ENCODE measurements at regions not wholly inside any gene's neighbourhood (a gene's known extent, or its start where the extent isn't known, plus 50 kb on each side); places are given as distances from the start of the nearest gene placed in this dataset.

GRCh38 chr4:179569549-179569948, 2127.3 kb upstream of the AGA start:
- Histone ChIP-seq H3K9me3 (no peaks in the 10 kb centered on the region), H3K4me1 (no peaks in the 10 kb centered on the region), H3K4me3 (no peak overlapping the region), H3K36me3 (ENCODE audit: low read depth, missing control alignments) (no peaks in the 10 kb centered on the region), H3K27me3 (no peaks in the 10 kb centered on the region), H3K27ac (no peak overlapping the region)
- WGBS, 2 donors, result 42 to 68% methylated on average over 2 of the region's 2 CpGs
- intact Hi-C loops (cut with DNase I; ENCODE audit: low total_unique reads), result no loop called here
- no peak for DNase-seq
- TF ChIP-seq CTCF (IDR thresholded peaks at IDR 0.05), result no peak

GRCh38 chr4:179582164-179582905, 2140.1 kb upstream of the AGA start:
- 77 to 80% methylated on average over 3 of the region's 3 CpGs for WGBS, 2 donors
- Histone ChIP-seq H3K4me1 (no peaks in the 10 kb centered on the region), H3K9me3 (no peaks in the 10 kb centered on the region), H3K4me3 (no peak overlapping the region), H3K36me3 (ENCODE audit: low read depth, missing control alignments) (no peaks in the 10 kb centered on the region), H3K27ac (no peak overlapping the region), H3K27me3 (no peaks in the 10 kb centered on the region)
- intact Hi-C loops (cut with DNase I; ENCODE audit: low total_unique reads), result no loop called here
- TF ChIP-seq CTCF (IDR thresholded peaks at IDR 0.05) (no peak), POLR2A (IDR thresholded peaks at IDR 0.05) (no peak)
- no peak for DNase-seq

GRCh38 chr4:179583221-179583620, 2141.0 kb upstream of the AGA start:
- WGBS, 2 donors, result 50 to 56% methylated on average over 4 of the region's 4 CpGs
- intact Hi-C loops (cut with DNase I; ENCODE audit: low total_unique reads), result no loop called here
- DNase-seq, result no peak
- H3K36me3 ChIP-seq (ENCODE audit: low read depth, missing control alignments), result no peaks in the 10 kb centered on the region
- no peak overlapping the region for H3K4me3 ChIP-seq
- TF ChIP-seq POLR2A (IDR thresholded peaks at IDR 0.05) (no peak), CTCF (IDR thresholded peaks at IDR 0.05) (no peak)
- no peaks in the 10 kb centered on the region for H3K9me3 ChIP-seq
- H3K4me1 ChIP-seq, result no peaks in the 10 kb centered on the region
- no peak overlapping the region for H3K27ac ChIP-seq
- no peaks in the 10 kb centered on the region for H3K27me3 ChIP-seq

- H3K36me3 ChIP-seq (ENCODE audit: low read depth, missing control alignments), result no peaks in the 10 kb centered on the region
- H3K4me1 ChIP-seq, result no peaks in the 10 kb centered on the region
- no peak overlapping the region for H3K27ac ChIP-seq
- no peak overlapping the region for H3K4me3 ChIP-seq
- 27 to 80% methylated on average over 7 of the region's 7 CpGs for WGBS, 2 donors
- TF ChIP-seq POLR2A (IDR thresholded peaks at IDR 0.05), result no peak
- no peaks in the 10 kb centered on the region for H3K27me3 ChIP-seq
- no peak for DNase-seq
- no peaks in the 10 kb centered on the region for H3K9me3 ChIP-seq
- intact Hi-C loops (cut with DNase I; ENCODE audit: low total_unique reads), result no loop called here
Measured at GRCh38 chr4:179584101-179584500, 2141.9 kb upstream of the AGA start.

- 75 to 85% methylated on average over 3 of the region's 3 CpGs for WGBS, 2 donors
- H3K4me1 ChIP-seq, result no peaks in the 10 kb centered on the region
- no peaks in the 10 kb centered on the region for H3K9me3 ChIP-seq
- H3K27ac ChIP-seq, result no peak overlapping the region
- intact Hi-C loops (cut with DNase I; ENCODE audit: low total_unique reads), result no loop called here
- DNase-seq, result no peak
- no peaks in the 10 kb centered on the region for H3K27me3 ChIP-seq
- no peak for TF ChIP-seq POLR2A (IDR thresholded peaks at IDR 0.05)
- TF ChIP-seq CTCF (IDR thresholded peaks at IDR 0.05), result no peak
- no peak overlapping the region for H3K4me3 ChIP-seq
- H3K36me3 ChIP-seq (ENCODE audit: low read depth, missing control alignments), result no peaks in the 10 kb centered on the region
Measured at GRCh38 chr4:179585761-179586160, 2143.5 kb upstream of the AGA start.
